Central memory CD8-positive, alpha-beta T cell (primary cell): ENCODE measurements at regions not wholly inside any gene's neighbourhood (a gene's known extent, or its start where the extent isn't known, plus 50 kb on each side); places are given as distances from the start of the nearest gene placed in this dataset.

Experiments
- ATAC-seq: fragments of 150-1000 bp; cut with Tn5 transposase; replicated peaks from 2 replicates; pipeline ENCODE4 v1.10.0; 2022; ENCODE audit warnings: mild to moderate bottlenecking, moderate FRiP score, moderate number of reproducible peaks; ENCODE audit not compliant: poor library complexity, severe bottlenecking; ENCODE audit errors: extremely low read depth
- DNase-seq, 2 donors: peaks; one replicate each; pipeline ENCODE4 v3.0.0; 2021; ENCODE audit warnings: low spot score in 2 of 2
- H3K27ac Mint-ChIP-seq: one replicate; pipeline ENCODE4 v1.8.0; 2022; ENCODE audit warnings: low read depth, mild to moderate bottlenecking, moderate library complexity, mixed read lengths
- H3K27me3 Mint-ChIP-seq: one replicate; pipeline ENCODE4 v1.8.0; 2022; ENCODE audit warnings: mixed read lengths
- H3K36me3 Mint-ChIP-seq: one replicate; pipeline ENCODE4 v1.8.0; 2022; ENCODE audit warnings: mild to moderate bottlenecking, moderate library complexity, mixed read lengths; ENCODE audit not compliant: insufficient read depth
- H3K4me1 Mint-ChIP-seq: one replicate; pipeline ENCODE4 v1.8.0; 2022; ENCODE audit warnings: mixed read lengths
- H3K4me3 Mint-ChIP-seq: one replicate; pipeline ENCODE4 v1.8.0; 2022; ENCODE audit warnings: mild to moderate bottlenecking, moderate library complexity, mixed read lengths
- H3K9me3 Mint-ChIP-seq: one replicate; pipeline ENCODE4 v1.8.0; 2022; ENCODE audit warnings: mixed read lengths

- Mint-ChIP-seq H3K4me1 (peaks cover 5% of the 10 kb centered on the region), H3K27ac (no peak overlapping the region), H3K27me3 (peaks cover 42% of the 10 kb centered on the region), H3K36me3 (no peaks in the 10 kb centered on the region), H3K4me3 (no peak overlapping the region), H3K9me3 (no peaks in the 10 kb centered on the region)
- ATAC-seq (no peak), DNase-seq (no peak)
Measured at GRCh38 chr20:4095639-4096038, 53.0 kb upstream of the SMOX start.

GRCh38 chr20:4091490-4092479 lies 56.8 kb upstream of the SMOX start:
- H3K9me3 Mint-ChIP-seq = no peaks in the 10 kb centered on the region
- H3K27ac Mint-ChIP-seq = no peak overlapping the region
- H3K36me3 Mint-ChIP-seq = no peaks in the 10 kb centered on the region
- DNase-seq (no peak), ATAC-seq (no peak)
- peaks cover 42% of the 10 kb centered on the region for H3K27me3 Mint-ChIP-seq
- no peak overlapping the region for H3K4me3 Mint-ChIP-seq
- peaks cover 5% of the 10 kb centered on the region for H3K4me1 Mint-ChIP-seq

GRCh38 chr20:4090756-4091489 lies 57.7 kb upstream of the SMOX start:
- peaks cover 40% of the 10 kb centered on the region for H3K27me3 Mint-ChIP-seq
- H3K4me1 Mint-ChIP-seq = peaks cover 5% of the 10 kb centered on the region
- no peaks in the 10 kb centered on the region for H3K9me3 Mint-ChIP-seq
- H3K4me3 Mint-ChIP-seq = no peak overlapping the region
- DNase-seq (no peak), ATAC-seq (no peak)
- H3K27ac Mint-ChIP-seq = no peak overlapping the region
- H3K36me3 Mint-ChIP-seq = no peaks in the 10 kb centered on the region

GRCh38 chr20:4089756-4090487 lies 58.7 kb upstream of the SMOX start:
- ATAC-seq (no peak), DNase-seq (no peak)
- Mint-ChIP-seq H3K4me1 (peaks cover 5% of the 10 kb centered on the region), H3K27me3 (peaks cover 30% of the 10 kb centered on the region), H3K36me3 (no peaks in the 10 kb centered on the region), H3K27ac (no peak overlapping the region), H3K9me3 (no peaks in the 10 kb centered on the region), H3K4me3 (no peak overlapping the region)

GRCh38 chr20:4088766-4089165 lies 59.9 kb upstream of the SMOX start:
- H3K27me3 Mint-ChIP-seq = peaks cover 18% of the 10 kb centered on the region
- peaks cover 13% of the 10 kb centered on the region for H3K4me1 Mint-ChIP-seq
- no peaks in the 10 kb centered on the region for H3K9me3 Mint-ChIP-seq
- no peak overlapping the region for H3K4me3 Mint-ChIP-seq
- ATAC-seq (no peak), DNase-seq (no peak)
- H3K36me3 Mint-ChIP-seq = no peaks in the 10 kb centered on the region
- no peak overlapping the region for H3K27ac Mint-ChIP-seq

GRCh38 chr20:4087923-4088322 lies 60.7 kb upstream of the SMOX start:
- Mint-ChIP-seq H3K36me3 (no peaks in the 10 kb centered on the region), H3K27me3 (peaks cover 11% of the 10 kb centered on the region), H3K4me1 (peaks cover 16% of the 10 kb centered on the region), H3K4me3 (no peak overlapping the region), H3K9me3 (no peaks in the 10 kb centered on the region), H3K27ac (no peak overlapping the region)
- DNase-seq = no peak
- no peak for ATAC-seq

- peaks cover 23% of the 10 kb centered on the region for H3K4me1 Mint-ChIP-seq
- H3K9me3 Mint-ChIP-seq = peaks cover 6% of the 10 kb centered on the region
- no peak overlapping the region for H3K4me3 Mint-ChIP-seq
- ATAC-seq (no peak), DNase-seq (no peak)
- H3K36me3 Mint-ChIP-seq = peaks cover 5% of the 10 kb centered on the region
- H3K27ac Mint-ChIP-seq = no peak overlapping the region
- H3K27me3 Mint-ChIP-seq = peaks cover 2% of the 10 kb centered on the region
Measured at GRCh38 chr20:4086771-4087687, 61.6 kb upstream of the SMOX start.

- no peak for ATAC-seq
- peak overlapping the region; percentile 32 for H3K27ac Mint-ChIP-seq
Measured at GRCh38 chr20:4084721-4085120, 63.9 kb upstream of the SMOX start.

GRCh38 chr20:4084096-4084495 lies 64.5 kb upstream of the SMOX start:
- no peaks in the 10 kb centered on the region for H3K27me3 Mint-ChIP-seq
- peaks cover 6% of the 10 kb centered on the region for H3K9me3 Mint-ChIP-seq
- no peak overlapping the region for H3K4me3 Mint-ChIP-seq
- H3K27ac Mint-ChIP-seq = peak overlapping the region; percentile 6
- H3K36me3 Mint-ChIP-seq = peaks cover 5% of the 10 kb centered on the region
- peaks cover 25% of the 10 kb centered on the region for H3K4me1 Mint-ChIP-seq
- ATAC-seq (no peak), DNase-seq (no peak)

More at GRCh38 chr20:4084721-4085120, 63.9 kb upstream of the SMOX start:
- H3K4me1 Mint-ChIP-seq = peaks cover 25% of the 10 kb centered on the region
- no peak for DNase-seq
- peaks cover 5% of the 10 kb centered on the region for H3K36me3 Mint-ChIP-seq
- no peaks in the 10 kb centered on the region for H3K27me3 Mint-ChIP-seq
- peaks cover 6% of the 10 kb centered on the region for H3K9me3 Mint-ChIP-seq
- peak overlapping the region; percentile 63 for H3K4me3 Mint-ChIP-seq

- ATAC-seq (no peak), DNase-seq (no peak)
- Mint-ChIP-seq H3K36me3 (peaks cover 5% of the 10 kb centered on the region), H3K27me3 (no peaks in the 10 kb centered on the region), H3K9me3 (peaks cover 6% of the 10 kb centered on the region), H3K4me1 (peaks cover 31% of the 10 kb centered on the region), H3K4me3 (peak overlapping the region; percentile 50), H3K27ac (peak overlapping the region; percentile 72)
Measured at GRCh38 chr20:4083098-4083865, 65.3 kb upstream of the SMOX start.

- peaks cover 5% of the 10 kb centered on the region for H3K36me3 Mint-ChIP-seq
- peak overlapping the region; percentile 72 for H3K27ac Mint-ChIP-seq
- ATAC-seq = peak; percentile 61
- no peaks in the 10 kb centered on the region for H3K27me3 Mint-ChIP-seq
- peaks cover 36% of the 10 kb centered on the region for H3K4me1 Mint-ChIP-seq
- H3K4me3 Mint-ChIP-seq = peak overlapping the region; percentile 50
- H3K9me3 Mint-ChIP-seq = peaks cover 6% of the 10 kb centered on the region
- DNase-seq = peak in 1 of 2 donors; percentile 18
Measured at GRCh38 chr20:4082406-4083097, 66.1 kb upstream of the SMOX start.
